Choroid plexus epithelial cell (primary cell): ENCODE measurements at regions not wholly inside any gene's neighbourhood (a gene's known extent, or its start where the extent isn't known, plus 50 kb on each side); places are given as distances from the start of the nearest gene placed in this dataset.
A peak's percentile ranks its signal among the peaks of the same experiment; 100 is the strongest.
"Not testable (repeated sequence)": the region's sequence is repeated elsewhere in the genome, so short reads cannot be mapped to it uniquely, and the experiment has no call there.

Experiments used
- DNase-seq: peaks from one replicate; pipeline ENCODE4 v3.0.0-alpha.2; 2010; ENCODE audit warnings: low read depth
- H3K4me3 ChIP-seq: 2 replicates; pipeline ENCODE4 v1.5.1; 2011; ENCODE audit warnings: low read depth, mild to moderate bottlenecking, control low read depth, low read length, moderate library complexity
- CTCF ChIP-seq: conservative IDR thresholded peaks from 2 replicates; pipeline ENCODE4 v1.5.1; 2011; ENCODE audit warnings: low read depth, mild to moderate bottlenecking, control low read depth, inconsistent platforms, low read length, moderate library complexity

DNA sequence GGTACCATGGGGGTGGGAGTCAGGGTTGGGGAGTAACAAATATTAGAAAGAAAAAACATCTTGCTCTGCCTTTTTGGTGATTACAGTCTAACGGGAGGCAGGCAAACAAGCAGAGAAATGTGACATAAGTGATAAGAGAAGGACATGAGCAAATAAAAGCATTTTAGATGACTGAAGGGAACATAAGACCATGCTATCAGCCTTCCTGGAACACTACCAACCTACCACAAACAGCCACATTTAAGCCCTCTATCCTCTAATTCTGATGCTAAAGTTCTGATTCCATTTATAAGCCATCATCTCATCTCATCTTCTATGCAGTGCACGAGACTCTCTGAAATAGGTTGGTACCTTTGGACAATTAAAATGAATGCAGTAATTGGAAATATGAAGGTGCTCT is 243.4 kb upstream of the P2RY1 start:
- H3K4me3 ChIP-seq, result no peak overlapping the region
- no peak for TF ChIP-seq CTCF
- DNase-seq, result no peak

DNA sequence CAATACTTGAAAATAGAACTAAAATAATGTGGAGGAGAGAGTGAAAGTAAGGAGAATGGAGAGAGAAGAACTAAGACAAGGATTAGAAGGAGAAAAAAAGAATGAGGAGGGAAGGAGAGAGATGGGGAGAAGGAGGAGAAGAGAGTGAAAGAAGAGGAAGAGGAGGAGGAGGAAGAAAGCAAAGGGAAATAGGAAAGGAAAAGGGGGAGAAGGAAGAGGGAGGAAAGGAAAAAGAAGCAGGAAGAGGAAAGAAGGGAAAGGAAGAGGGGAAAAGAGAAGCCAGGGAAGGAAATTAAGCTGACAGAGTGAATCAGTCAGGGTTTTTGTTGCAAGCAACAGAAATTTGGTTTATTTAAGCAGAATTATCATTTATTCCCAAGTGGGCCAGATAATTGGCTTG is 241.7 kb upstream of the P2RY1 start:
- TF ChIP-seq CTCF, result no peak
- no peak for DNase-seq
- H3K4me3 ChIP-seq, result no peak overlapping the region

DNA sequence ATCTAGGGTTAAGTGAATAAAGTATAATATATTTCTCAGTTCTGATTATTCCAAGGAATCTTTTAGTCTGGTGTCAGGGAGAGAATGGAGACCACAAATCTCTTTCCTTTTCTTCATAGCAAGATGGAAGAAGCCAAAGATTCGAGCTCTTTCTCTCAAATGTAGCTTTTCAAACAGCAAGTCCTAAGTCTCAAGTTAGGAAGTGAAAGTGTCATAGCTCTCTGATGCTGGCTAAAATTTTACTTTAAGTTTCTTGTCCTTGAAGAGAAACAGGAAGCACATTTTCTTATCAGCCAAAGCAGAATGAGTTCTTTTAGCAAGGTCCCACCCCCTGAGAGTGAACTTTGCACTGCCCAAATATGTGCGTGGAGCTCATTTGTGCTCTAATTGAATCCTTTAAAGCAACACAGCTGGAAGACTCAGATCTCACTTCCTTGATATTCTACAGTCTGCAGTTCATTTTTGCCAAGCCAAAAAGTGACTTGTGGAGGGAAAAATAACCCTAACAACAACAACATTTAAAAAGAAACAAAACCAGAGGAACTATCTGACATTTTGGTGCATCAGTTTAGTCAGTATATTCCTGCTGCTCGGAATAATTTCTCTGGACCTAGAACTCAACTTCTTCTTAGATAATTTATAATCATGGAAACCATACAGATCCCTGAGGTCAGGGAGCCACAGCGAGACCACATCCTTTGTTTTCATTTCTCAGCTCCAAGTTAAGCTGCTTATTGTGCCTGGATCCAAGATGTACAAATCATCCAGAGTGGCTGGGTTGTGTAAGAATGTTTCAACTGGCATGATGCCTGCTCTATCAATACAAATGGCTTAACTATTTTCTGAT is 238.7 kb upstream of the P2RY1 start:
- peak; percentile 87 for DNase-seq
- H3K4me3 ChIP-seq, result peak overlapping the region; percentile 18

DNA sequence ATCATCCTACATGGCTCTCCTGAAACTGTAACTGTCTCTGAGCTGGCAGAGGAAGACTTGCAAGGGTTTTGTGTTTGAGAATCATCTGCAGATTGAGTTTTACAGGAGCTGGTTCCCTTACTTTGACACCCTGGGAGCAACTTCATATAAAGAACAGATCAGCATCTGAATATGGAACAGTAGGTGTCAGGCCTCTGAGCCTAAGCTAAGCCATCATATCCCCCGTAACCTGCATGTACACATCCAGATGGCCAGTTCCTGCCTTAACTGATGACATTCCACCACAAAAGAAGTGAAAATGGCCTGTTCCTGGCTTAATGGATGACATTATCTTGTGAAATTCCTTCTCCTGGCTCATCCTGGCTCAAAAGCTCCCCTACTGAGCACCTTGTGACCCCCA is 238.1 kb upstream of the P2RY1 start:
- not testable (repeated sequence) for H3K4me3 ChIP-seq, DNase-seq

More for the DNA sequence above, 238.7 kb upstream of the P2RY1 start:
- TF ChIP-seq CTCF, result no peak

DNA sequence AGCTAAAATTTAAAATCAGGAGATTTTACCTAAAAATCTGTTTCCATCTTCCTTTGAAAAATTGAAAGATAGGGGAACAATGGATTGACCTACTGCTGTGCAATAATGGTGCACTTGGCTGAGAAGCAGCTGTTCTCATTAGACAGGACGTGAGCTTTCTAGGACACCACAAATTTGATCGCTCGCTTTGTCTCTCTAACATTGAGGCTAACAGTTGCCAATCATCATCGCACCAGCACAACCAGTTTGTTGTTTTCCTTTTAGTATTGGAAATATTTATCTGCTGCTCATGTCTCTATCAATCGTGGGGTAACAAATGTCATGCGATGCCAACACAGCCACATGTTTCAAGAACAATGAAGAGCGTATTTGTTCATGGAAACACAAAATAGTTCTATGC is 228.8 kb upstream of the P2RY1 start:
- H3K4me3 ChIP-seq, result no peak overlapping the region
- no peak for TF ChIP-seq CTCF
- DNase-seq, result no peak

- no peak for TF ChIP-seq CTCF
- H3K4me3 ChIP-seq, result no peak overlapping the region
- DNase-seq, result no peak
Observed at GRCh38 chr3:152607179-152607578, 227.8 kb upstream of the P2RY1 start.

DNA sequence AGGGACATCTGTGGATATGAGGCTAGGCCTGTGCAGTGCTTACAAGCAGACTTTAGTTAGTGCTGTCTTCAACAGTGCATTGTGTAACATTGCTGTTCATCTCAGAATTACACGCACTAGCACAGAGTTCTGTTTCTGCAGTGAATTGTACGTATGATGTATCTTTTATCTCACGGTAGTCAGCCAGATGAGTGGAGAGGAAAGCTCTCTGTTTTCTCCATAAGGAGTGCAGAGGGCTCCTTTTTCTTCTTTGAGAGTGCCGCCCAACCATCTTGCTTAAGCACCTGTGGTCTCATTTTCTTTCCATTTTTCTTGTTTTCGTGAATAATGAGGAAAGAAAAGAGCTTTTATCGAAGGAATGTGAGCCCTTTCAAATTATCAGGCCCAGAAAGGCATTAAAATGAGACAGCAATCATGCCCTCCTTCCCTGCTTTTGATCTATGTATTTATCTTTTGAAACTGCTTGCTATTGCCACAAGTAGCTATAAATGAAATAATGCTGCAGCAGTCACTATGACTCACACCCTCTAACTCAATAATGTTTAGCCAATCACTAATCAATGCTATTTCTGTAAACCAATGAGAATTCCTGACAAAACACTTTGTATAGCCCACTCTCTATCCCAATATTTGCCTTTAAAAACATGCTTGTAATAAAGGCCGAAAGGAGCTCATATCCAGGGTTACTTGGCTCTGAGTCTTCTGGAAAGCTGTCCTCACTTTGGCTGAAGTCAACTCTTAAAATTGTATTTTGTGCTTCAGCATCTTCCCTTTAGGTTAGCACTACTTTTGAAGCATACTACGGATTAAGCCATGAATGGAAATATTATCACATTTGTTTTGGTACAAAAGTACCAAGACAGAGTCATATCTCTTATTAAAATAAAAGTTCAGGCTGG is 226.0 kb upstream of the P2RY1 start:
- no peak overlapping the region for H3K4me3 ChIP-seq
- no peak for TF ChIP-seq CTCF
- no peak for DNase-seq
